ENCODE measurements at regions not wholly inside any gene's neighbourhood (a gene's known extent, or its start where the extent isn't known, plus 50 kb on each side); places are given as distances from the start of the nearest gene placed in this dataset.

GRCh38 chr3:190210608-190211007 is 89.9 kb upstream of the P3H2 start:
- H3K36me3 ChIP-seq: no peaks in the 10 kb centered on the region
- no peaks in the 10 kb centered on the region for H3K27me3 ChIP-seq
- DNase-seq (no peak), ATAC-seq (no peak)
- TF ChIP-seq CTCF (IDR thresholded peaks at IDR 0.05): no peak
- H3K9me3 ChIP-seq: no peaks in the 10 kb centered on the region
- H3K27ac ChIP-seq: no peak overlapping the region
- H3K4me3 ChIP-seq: no peak overlapping the region
- intact Hi-C loops (cut with DNase I): no loop called here
- no peaks in the 10 kb centered on the region for H3K4me1 ChIP-seq

GRCh38 chr3:190209533-190209932 is 88.8 kb upstream of the P3H2 start:
- intact Hi-C loops (cut with DNase I): no loop called here
- ATAC-seq: no peak

GRCh38 chr3:190208196-190208595 is 87.5 kb upstream of the P3H2 start:
- intact Hi-C loops (cut with DNase I): no loop called here

More at GRCh38 chr3:190209533-190209932, 88.8 kb upstream of the P3H2 start:
- H3K4me1 ChIP-seq: no peaks in the 10 kb centered on the region
- no peak for TF ChIP-seq CTCF (IDR thresholded peaks at IDR 0.05)
- H3K27ac ChIP-seq: no peak overlapping the region
- no peaks in the 10 kb centered on the region for H3K36me3 ChIP-seq
- no peak overlapping the region for H3K4me3 ChIP-seq
- H3K27me3 ChIP-seq: no peaks in the 10 kb centered on the region
- no peak for DNase-seq
- no peaks in the 10 kb centered on the region for H3K9me3 ChIP-seq

GRCh38 chr3:190205739-190206138 is 85.0 kb upstream of the P3H2 start:
- Histone ChIP-seq H3K4me3 (no peak overlapping the region), H3K27ac (no peak overlapping the region), H3K4me1 (no peaks in the 10 kb centered on the region), H3K9me3 (no peaks in the 10 kb centered on the region), H3K36me3 (no peaks in the 10 kb centered on the region), H3K27me3 (no peaks in the 10 kb centered on the region)
- ATAC-seq (no peak), DNase-seq (no peak)
- TF ChIP-seq CTCF (IDR thresholded peaks at IDR 0.05): no peak
- intact Hi-C loops (cut with DNase I): no loop called here

More at GRCh38 chr3:190208196-190208595, 87.5 kb upstream of the P3H2 start:
- no peak for DNase-seq
- no peak for ATAC-seq
- no peaks in the 10 kb centered on the region for H3K36me3 ChIP-seq
- no peak for TF ChIP-seq CTCF (IDR thresholded peaks at IDR 0.05)
- no peaks in the 10 kb centered on the region for H3K9me3 ChIP-seq
- H3K4me3 ChIP-seq: no peak overlapping the region
- no peaks in the 10 kb centered on the region for H3K27me3 ChIP-seq
- no peaks in the 10 kb centered on the region for H3K4me1 ChIP-seq
- no peak overlapping the region for H3K27ac ChIP-seq

- TF ChIP-seq CTCF (IDR thresholded peaks at IDR 0.05): no peak
- intact Hi-C loops (cut with DNase I): loop anchor here in 1 of 2 donors (5.0 kb wide), 1 partner anchor 242 kb away; no protein-coding TSS in a partner anchor
- Histone ChIP-seq H3K4me1 (no peaks in the 10 kb centered on the region), H3K4me3 (no peak overlapping the region), H3K9me3 (no peaks in the 10 kb centered on the region), H3K36me3 (no peaks in the 10 kb centered on the region), H3K27me3 (no peaks in the 10 kb centered on the region), H3K27ac (no peak overlapping the region)
- DNase-seq (no peak), ATAC-seq (no peak)
Observed at GRCh38 chr3:190204200-190204599, 83.5 kb upstream of the P3H2 start.

Measured in left lung (tissue), 4 donors.